Lung (tissue), 11 donors: ENCODE measurements at regions not wholly inside any gene's neighbourhood (a gene's known extent, or its start where the extent isn't known, plus 50 kb on each side); places are given as distances from the start of the nearest gene placed in this dataset.

ENCODE experiments used
- ATAC-seq: fragments of 200-7000 bp; cut with Tn5 transposase; one replicate; pipeline ENCODE4 v1.9.1; 2020; ENCODE audit warnings: moderate number of reproducible peaks; ENCODE audit not compliant: insufficient read depth, low FRiP score
- DNase-seq, 3 donors: peaks; one replicate each; pipeline ENCODE4 v3.0.0-alpha.2; 2013 to 2017
- H3K27ac ChIP-seq, 2 donors: one replicate each; pipeline ENCODE4 v1.5.1; 2013; ENCODE audit warnings: mild to moderate bottlenecking in 2 of 2, moderate library complexity in 2 of 2, control low read depth in 1 of 2, inconsistent platforms in 1 of 2, low read depth in 1 of 2, low read length in 1 of 2
- H3K27me3 ChIP-seq, 3 donors: one replicate each; pipeline ENCODE4 v1.5.1; 2013; ENCODE audit warnings: low read length in 2 of 3; ENCODE audit not compliant: control insufficient read depth in 3 of 3, insufficient read depth in 3 of 3
- H3K36me3 ChIP-seq, 4 donors: one replicate each; pipeline ENCODE4 v1.5.1; 2013; ENCODE audit warnings: low read length in 4 of 4, mild to moderate bottlenecking in 1 of 4, moderate library complexity in 1 of 4; ENCODE audit not compliant: control insufficient read depth in 4 of 4, insufficient read depth in 4 of 4
- H3K4me1 ChIP-seq, 5 donors: one replicate each; pipeline ENCODE4 v1.5.1; 2013; ENCODE audit warnings: low read length in 5 of 5, mild to moderate bottlenecking in 2 of 5, moderate library complexity in 1 of 5; ENCODE audit not compliant: control insufficient read depth in 5 of 5, insufficient read depth in 5 of 5
- H3K4me3 ChIP-seq: one replicate; pipeline ENCODE4 v1.5.1; 2013; ENCODE audit warnings: mild to moderate bottlenecking, control low read depth, moderate library complexity
- H3K9ac ChIP-seq, 2 donors: one replicate each; pipeline ENCODE4 v1.5.1; 2013; ENCODE audit warnings: low read length in 2 of 2, control low read depth in 1 of 2; ENCODE audit not compliant: insufficient read depth in 1 of 2
- H3K9me3 ChIP-seq, 4 donors: one replicate each; pipeline ENCODE4 v1.5.1; 2013; ENCODE audit warnings: low read length in 3 of 4, mild to moderate bottlenecking in 1 of 4, moderate library complexity in 1 of 4; ENCODE audit not compliant: control insufficient read depth in 4 of 4, insufficient read depth in 3 of 4
- CTCF ChIP-seq: IDR thresholded peaks from 2 replicates; pipeline ENCODE4 v1.5.1; 2012; ENCODE audit warnings: mild to moderate bottlenecking; ENCODE audit errors: control extremely low read depth, extremely low read depth
- whole genome bisulfite sequencing, 2 donors: extraction: QIAGEN DNeasy Blood & Tissue Kit; methylation state at CpG; one replicate each; pipeline ENCODE4 v1.1.7; 2013; 5-methylcytosine and 5-hydroxymethylcytosine counted together
- donor health status: control.
- donor health status: control.
- donor health status: Bipolar disorder and iron deficiency.
- donor health status: healthy.
- donor health status: DM: yes; HTN: yes; CAD: no.

GRCh38 chr9:81473206-81473605, 216.1 kb downstream of the TLE1 start:
- DNase-seq (no peak), ATAC-seq (no peak)
- H3K36me3 ChIP-seq: no peaks in the 10 kb centered on the region
- H3K4me3 ChIP-seq: no peak overlapping the region
- H3K9ac ChIP-seq: no peak overlapping the region
- H3K9me3 ChIP-seq: no peaks in the 10 kb centered on the region
- H3K4me1 ChIP-seq: peaks cover 0 to 11% (median 4%) of the 10 kb centered on the region in 5 donors
- 82 to 95% methylated on average over 2 of the region's 2 CpGs for WGBS, 2 donors
- H3K27me3 ChIP-seq: peaks cover 0 to 3% (median 0%) of the 10 kb centered on the region in 3 donors
- TF ChIP-seq CTCF: no peak
- H3K27ac ChIP-seq: no peak overlapping the region

DNA sequence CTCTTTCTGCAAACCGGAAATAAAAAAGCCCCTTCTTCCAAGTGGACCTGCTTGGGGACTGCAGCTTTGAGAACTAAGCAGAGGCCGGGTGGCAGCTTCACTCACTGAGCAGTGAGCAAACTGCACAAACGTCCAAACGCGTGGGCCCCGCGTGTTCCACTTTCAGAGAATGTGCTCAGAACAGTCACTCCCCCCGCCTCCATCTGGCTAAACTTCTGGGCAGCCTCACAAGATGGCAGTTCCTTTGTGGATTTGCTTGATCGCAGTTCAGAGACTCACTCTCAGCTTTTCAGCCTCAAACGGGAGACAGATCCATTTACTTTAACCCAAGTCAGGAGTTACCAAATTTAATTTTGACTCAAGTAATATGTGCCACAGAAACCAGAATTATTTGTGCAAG, 216.6 kb downstream of the TLE1 start:
- Histone ChIP-seq H3K27ac (no peak overlapping the region), H3K9me3 (no peaks in the 10 kb centered on the region), H3K4me1 (peaks cover 0 to 11% (median 4%) of the 10 kb centered on the region in 5 donors), H3K27me3 (peaks cover 0 to 3% (median 0%) of the 10 kb centered on the region in 3 donors), H3K9ac (no peak overlapping the region), H3K4me3 (no peak overlapping the region), H3K36me3 (no peaks in the 10 kb centered on the region)
- no peak for DNase-seq
- WGBS, 2 donors: 89% methylated on average over 10 of the region's 10 CpGs
- ATAC-seq: no peak
- no peak for TF ChIP-seq CTCF

- H3K9ac ChIP-seq: no peak overlapping the region
- H3K36me3 ChIP-seq: no peaks in the 10 kb centered on the region
- no peak for DNase-seq
- H3K4me1 ChIP-seq: peaks cover 0 to 17% (median 4%) of the 10 kb centered on the region in 5 donors
- no peak overlapping the region for H3K4me3 ChIP-seq
- ATAC-seq: no peak
- no peak overlapping the region for H3K27ac ChIP-seq
- no peaks in the 10 kb centered on the region for H3K9me3 ChIP-seq
- H3K27me3 ChIP-seq: peaks cover 0 to 3% (median 0%) of the 10 kb centered on the region in 3 donors
- no peak for TF ChIP-seq CTCF
- 51 to 59% methylated on average over 3 of the region's 3 CpGs for WGBS, 2 donors
These were observed 218.5 kb downstream of the TLE1 start for GRCh38 chr9:81470864-81471263.

GRCh38 chr9:81468084-81468595, 221.2 kb downstream of the TLE1 start:
- H3K9ac ChIP-seq: no peak overlapping the region
- no peak for TF ChIP-seq CTCF
- no peaks in the 10 kb centered on the region for H3K36me3 ChIP-seq
- WGBS, 2 donors: 82 to 84% methylated on average over 1 of the region's 1 CpG
- H3K4me1 ChIP-seq: peaks cover 0 to 6% (median 3%) of the 10 kb centered on the region in 5 donors
- H3K27ac ChIP-seq: no peak overlapping the region
- no peaks in the 10 kb centered on the region for H3K9me3 ChIP-seq
- no peak overlapping the region for H3K4me3 ChIP-seq
- H3K27me3 ChIP-seq: peaks cover 0 to 3% (median 0%) of the 10 kb centered on the region in 3 donors
- DNase-seq (no peak), ATAC-seq (no peak)
